ENCODE measurements at regions not wholly inside any gene's neighbourhood (a gene's known extent, or its start where the extent isn't known, plus 50 kb on each side); places are given as distances from the start of the nearest gene placed in this dataset.

- DNase-seq: no peak
Observed at GRCh38 chrX:131907488-131908314, 115.4 kb upstream of the STK26 start.

- DNase-seq: no peak
Observed at GRCh38 chrX:131910586-131910985, 112.5 kb upstream of the STK26 start.

- DNase-seq: no peak
Observed at GRCh38 chrX:131915488-131915887, 107.6 kb upstream of the STK26 start.

GRCh38 chrX:131917588-131917987 is 105.5 kb upstream of the STK26 start:
- no peak for DNase-seq

GRCh38 chrX:131918839-131919238 is 104.3 kb upstream of the STK26 start:
- no peak for DNase-seq

GRCh38 chrX:131923614-131924250 is 99.4 kb upstream of the STK26 start:
- no peak for DNase-seq

- no peak for DNase-seq
Observed at GRCh38 chrX:131938749-131939148, 84.4 kb upstream of the STK26 start.

- DNase-seq: no peak
Observed at GRCh38 chrX:131942034-131942433, 81.1 kb upstream of the STK26 start.

GRCh38 chrX:131944936-131945902 is 77.9 kb upstream of the STK26 start:
- no peak for DNase-seq

GRCh38 chrX:131951166-131951565 is 71.9 kb upstream of the STK26 start:
- DNase-seq: no peak

- DNase-seq: no peak
Observed at GRCh38 chrX:131955099-131955777, 67.9 kb upstream of the STK26 start.

GRCh38 chrX:131958724-131959123 is 64.4 kb upstream of the STK26 start:
- DNase-seq: no peak

- DNase-seq: no peak
Observed at GRCh38 chrX:131970347-131970746, 52.8 kb upstream of the STK26 start.

Data from femur (tissue), 1 donor.